Caki2 (cell line): ENCODE measurements at regions not wholly inside any gene's neighbourhood (a gene's known extent, or its start where the extent isn't known, plus 50 kb on each side); places are given as distances from the start of the nearest gene placed in this dataset.
A peak's percentile ranks its signal among the peaks of the same experiment; 100 is the strongest.

Experiments used
- DNase-seq: peaks from one replicate; pipeline ENCODE4 v3.0.0-alpha.2; 2015; ENCODE audit warnings: low read depth
- in situ Hi-C: cut with HindIII; loops from 2 replicates; pipeline ENCODE4 v1.10.0; 2016; ENCODE audit warnings: low sequenced_read_pairs, low pct_unique_long_range_greater_than_20kb, mixed read lengths

- no peak for DNase-seq
- in situ Hi-C loops = no loop called here
Observed at GRCh38 chr5:135706893-135707292, 127.6 kb upstream of the SLC25A48 start.

- in situ Hi-C loops = no loop called here
- DNase-seq = no peak
Observed at GRCh38 chr5:135706474-135706873, 127.7 kb upstream of the CXCL14 start.

GRCh38 chr5:135705941-135706466 lies 127.2 kb upstream of the CXCL14 start:
- in situ Hi-C loops = no loop called here
- no peak for DNase-seq

GRCh38 chr5:135705141-135705631 lies 126.4 kb upstream of the CXCL14 start:
- in situ Hi-C loops = no loop called here
- DNase-seq = peak; percentile 63

GRCh38 chr5:135704616-135705015 lies 125.8 kb upstream of the CXCL14 start:
- in situ Hi-C loops = no loop called here
- no peak for DNase-seq

GRCh38 chr5:135703016-135703550 lies 124.3 kb upstream of the CXCL14 start:
- in situ Hi-C loops = no loop called here

GRCh38 chr5:135702191-135702590 lies 123.4 kb upstream of the CXCL14 start:
- no peak for DNase-seq

More at GRCh38 chr5:135703016-135703550, 124.3 kb upstream of the CXCL14 start:
- no peak for DNase-seq

GRCh38 chr5:135700731-135701130 lies 121.9 kb upstream of the CXCL14 start:
- in situ Hi-C loops = no loop called here
- no peak for DNase-seq

More at GRCh38 chr5:135702191-135702590, 123.4 kb upstream of the CXCL14 start:
- in situ Hi-C loops = no loop called here

GRCh38 chr5:135697959-135698345 lies 119.2 kb upstream of the CXCL14 start:
- no peak for DNase-seq
- in situ Hi-C loops = no loop called here

GRCh38 chr5:135697251-135697958 lies 118.6 kb upstream of the CXCL14 start:
- DNase-seq = no peak
- in situ Hi-C loops = no loop called here

GRCh38 chr5:135696317-135696716 lies 117.5 kb upstream of the CXCL14 start:
- in situ Hi-C loops = no loop called here

GRCh38 chr5:135695656-135696313 lies 117.0 kb upstream of the CXCL14 start:
- in situ Hi-C loops = no loop called here
- DNase-seq = no peak

More at GRCh38 chr5:135696317-135696716, 117.5 kb upstream of the CXCL14 start:
- no peak for DNase-seq

GRCh38 chr5:135694906-135695305 lies 116.1 kb upstream of the CXCL14 start:
- no peak for DNase-seq
- in situ Hi-C loops = no loop called here

- DNase-seq = no peak
- in situ Hi-C loops = no loop called here
Observed at GRCh38 chr5:135694012-135694411, 115.2 kb upstream of the CXCL14 start.

GRCh38 chr5:135693371-135693955 lies 114.7 kb upstream of the CXCL14 start:
- DNase-seq = no peak
- in situ Hi-C loops = no loop called here

GRCh38 chr5:135691044-135691443 lies 112.3 kb upstream of the CXCL14 start:
- no peak for DNase-seq
- in situ Hi-C loops = no loop called here

- no peak for DNase-seq
- in situ Hi-C loops = no loop called here
Observed at GRCh38 chr5:135690466-135690865, 111.7 kb upstream of the CXCL14 start.

GRCh38 chr5:135689506-135689905 lies 110.7 kb upstream of the CXCL14 start:
- in situ Hi-C loops = no loop called here
- DNase-seq = no peak

GRCh38 chr5:135688385-135688784 lies 109.6 kb upstream of the CXCL14 start:
- in situ Hi-C loops = no loop called here
- DNase-seq = no peak
